ENCODE measurements at regions not wholly inside any gene's neighbourhood (a gene's known extent, or its start where the extent isn't known, plus 50 kb on each side); places are given as distances from the start of the nearest gene placed in this dataset.
A peak's percentile ranks its signal among the peaks of the same experiment; 100 is the strongest.

DNA sequence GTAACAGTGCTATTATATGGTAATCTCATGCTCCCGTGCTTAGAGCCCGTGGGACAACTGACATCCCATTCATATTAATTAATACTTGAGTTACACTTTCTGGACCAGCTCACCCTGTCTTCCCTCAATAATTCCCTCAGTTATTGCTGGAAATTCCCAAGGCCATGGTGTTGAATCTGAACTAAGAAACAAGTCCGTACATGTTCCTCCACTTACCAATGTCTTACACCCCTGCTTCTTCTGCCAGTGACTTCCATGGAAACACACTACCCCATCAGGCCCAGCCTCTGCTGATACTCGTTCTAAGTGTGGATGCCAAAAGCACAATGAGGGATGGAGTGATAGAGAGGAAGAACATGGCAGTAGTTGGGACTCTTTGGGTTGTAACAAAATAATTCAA, 193.7 kb downstream of the RND3 start:
- DNase-seq: no peak
- Histone ChIP-seq H3K27ac (no peak overlapping the region), H3K27me3 (no peaks in the 10 kb centered on the region), H3K4me1 (no peaks in the 10 kb centered on the region), H3K9me3 (no peaks in the 10 kb centered on the region), H3K4me3 (no peak overlapping the region), H3K36me3 (no peaks in the 10 kb centered on the region)
- intact Hi-C loops (cut with DNase I): no loop called here
- no peak for TF ChIP-seq POLR2A (IDR thresholded peaks at IDR 0.05)
- TF ChIP-seq, protein P1, sequence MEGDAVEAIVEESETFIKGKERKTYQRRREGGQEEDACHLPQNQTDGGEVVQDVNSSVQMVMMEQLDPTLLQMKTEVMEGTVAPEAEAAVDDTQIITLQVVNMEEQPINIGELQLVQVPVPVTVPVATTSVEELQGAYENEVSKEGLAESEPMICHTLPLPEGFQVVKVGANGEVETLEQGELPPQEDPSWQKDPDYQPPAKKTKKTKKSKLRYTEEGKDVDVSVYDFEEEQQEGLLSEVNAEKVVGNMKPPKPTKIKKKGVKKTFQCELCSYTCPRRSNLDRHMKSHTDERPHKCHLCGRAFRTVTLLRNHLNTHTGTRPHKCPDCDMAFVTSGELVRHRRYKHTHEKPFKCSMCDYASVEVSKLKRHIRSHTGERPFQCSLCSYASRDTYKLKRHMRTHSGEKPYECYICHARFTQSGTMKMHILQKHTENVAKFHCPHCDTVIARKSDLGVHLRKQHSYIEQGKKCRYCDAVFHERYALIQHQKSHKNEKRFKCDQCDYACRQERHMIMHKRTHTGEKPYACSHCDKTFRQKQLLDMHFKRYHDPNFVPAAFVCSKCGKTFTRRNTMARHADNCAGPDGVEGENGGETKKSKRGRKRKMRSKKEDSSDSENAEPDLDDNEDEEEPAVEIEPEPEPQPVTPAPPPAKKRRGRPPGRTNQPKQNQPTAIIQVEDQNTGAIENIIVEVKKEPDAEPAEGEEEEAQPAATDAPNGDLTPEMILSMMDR (IDR thresholded peaks at IDR 0.05): no peak
- WGBS, 2 donors: 38 to 41% methylated on average over 4 of the region's 4 CpGs

DNA sequence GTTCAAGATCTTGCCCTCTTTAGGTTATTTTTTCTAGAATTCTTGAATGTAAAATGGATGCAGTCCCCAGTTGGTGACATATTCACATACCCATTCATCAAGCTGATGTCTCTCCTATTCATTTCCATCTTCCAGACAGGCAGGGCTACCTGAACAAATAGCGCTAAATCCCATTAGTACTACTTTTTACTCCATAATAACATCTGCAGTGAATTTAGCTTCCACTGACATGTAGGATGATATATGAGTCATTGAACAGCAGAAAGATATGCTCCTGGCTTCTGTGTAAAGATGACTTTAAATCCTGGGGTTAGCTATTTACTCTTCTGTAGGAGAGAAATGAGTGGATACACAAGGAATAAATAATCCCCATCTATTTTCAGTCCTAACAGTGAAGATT, 194.7 kb downstream of the RND3 start:
- H3K9me3 ChIP-seq: no peaks in the 10 kb centered on the region
- whole genome bisulfite sequencing, 2 donors: 77 to 86% methylated on average over 1 of the region's 1 CpG
- intact Hi-C loops (cut with DNase I): no loop called here
- H3K4me3 ChIP-seq: no peak overlapping the region
- no peaks in the 10 kb centered on the region for H3K4me1 ChIP-seq
- no peak overlapping the region for H3K27ac ChIP-seq
- TF ChIP-seq, protein P1 (IDR thresholded peaks at IDR 0.05): no peak
- TF ChIP-seq POLR2A (IDR thresholded peaks at IDR 0.05): no peak
- H3K27me3 ChIP-seq: no peaks in the 10 kb centered on the region
- no peaks in the 10 kb centered on the region for H3K36me3 ChIP-seq
- no peak for DNase-seq

DNA sequence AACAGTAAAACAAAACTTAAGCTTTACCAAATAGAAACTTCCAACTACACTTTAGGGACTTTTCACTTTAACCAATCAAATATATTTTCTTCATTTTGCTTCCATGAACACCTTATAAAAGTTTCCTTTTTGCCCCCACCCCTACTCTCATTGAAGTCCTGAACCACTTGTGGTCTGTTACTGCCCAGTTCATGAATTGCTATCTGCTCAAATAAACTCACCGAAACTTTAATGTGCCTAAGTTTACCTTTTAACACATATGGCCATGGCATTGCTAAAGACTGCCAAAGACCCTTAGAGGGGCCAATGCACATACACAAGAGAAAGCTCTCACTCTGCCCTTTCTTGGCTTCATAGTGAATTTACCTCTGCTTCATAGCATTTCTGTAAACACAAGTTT, 195.3 kb downstream of the RND3 start:
- Histone ChIP-seq H3K27me3 (no peaks in the 10 kb centered on the region), H3K27ac (no peak overlapping the region), H3K36me3 (no peaks in the 10 kb centered on the region), H3K4me3 (no peak overlapping the region), H3K9me3 (no peaks in the 10 kb centered on the region), H3K4me1 (no peaks in the 10 kb centered on the region)
- whole genome bisulfite sequencing, 2 donors: 81 to 94% methylated on average over 1 of the region's 1 CpG
- TF ChIP-seq, protein P1 (IDR thresholded peaks at IDR 0.05): no peak
- no peak for TF ChIP-seq POLR2A (IDR thresholded peaks at IDR 0.05)
- no peak for DNase-seq
- intact Hi-C loops (cut with DNase I): no loop called here

DNA sequence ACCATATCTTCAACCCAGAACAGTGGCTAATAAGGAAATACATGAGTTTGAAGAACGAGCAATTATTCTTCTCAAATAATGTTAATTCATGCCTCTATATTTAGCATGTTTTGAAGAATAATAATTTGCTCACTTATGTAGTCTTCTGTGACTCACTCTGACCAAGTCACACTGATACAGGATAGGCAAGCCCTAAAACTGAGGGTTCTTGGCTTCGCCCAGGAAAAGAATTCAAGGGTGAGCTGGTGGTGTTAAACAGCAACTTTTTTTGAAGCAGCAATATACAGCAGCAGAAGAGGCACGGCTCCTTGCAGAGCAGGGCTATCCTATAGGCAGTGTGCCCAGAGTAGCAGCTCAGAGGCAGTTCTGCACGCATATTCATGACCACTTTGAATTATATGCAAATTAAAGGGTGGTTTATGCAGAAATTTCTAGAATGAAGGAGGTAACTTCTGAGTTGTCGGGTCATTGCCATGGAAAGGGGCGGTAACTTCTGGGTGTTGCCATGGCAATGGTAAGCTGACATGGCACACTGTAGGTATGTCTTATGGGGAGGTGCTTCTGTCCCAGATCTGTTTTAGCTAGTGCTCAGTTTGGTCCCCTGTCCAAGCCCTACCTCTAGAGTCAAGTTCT, 200.6 kb downstream of the RND3 start:
- H3K9me3 ChIP-seq: no peaks in the 10 kb centered on the region
- TF ChIP-seq, protein P1 (IDR thresholded peaks at IDR 0.05): no peak
- no peak overlapping the region for H3K4me3 ChIP-seq
- intact Hi-C loops (cut with DNase I): no loop called here
- peak overlapping the region in 2 of 4 donors; percentile 38 to 51 for H3K27ac ChIP-seq
- no peak for DNase-seq
- no peaks in the 10 kb centered on the region for H3K27me3 ChIP-seq
- H3K36me3 ChIP-seq: no peaks in the 10 kb centered on the region
- H3K4me1 ChIP-seq: peaks cover 0 to 10% (median 0%) of the 10 kb centered on the region in 3 donors
- WGBS, 2 donors: 67 to 78% methylated on average over 6 of the region's 6 CpGs

DNA sequence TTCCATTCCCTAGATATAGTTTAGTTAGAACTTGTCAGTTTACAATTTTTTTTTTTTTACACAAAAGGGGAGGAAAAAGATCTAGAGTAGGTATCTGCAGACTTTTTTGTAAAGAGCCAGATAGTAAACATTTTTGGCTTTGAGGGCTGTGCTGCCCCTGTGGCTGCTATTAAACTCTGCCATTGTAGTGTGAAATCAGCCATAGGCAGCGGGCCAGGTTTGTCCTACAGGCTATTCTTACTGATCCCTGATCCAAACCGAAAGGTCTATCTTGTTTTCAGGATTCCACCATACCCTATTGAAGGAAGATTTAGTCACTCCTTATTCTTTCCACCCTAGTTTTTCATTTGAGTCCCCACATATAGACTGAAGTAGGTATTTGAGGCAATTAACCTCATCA, 203.4 kb downstream of the RND3 start:
- Histone ChIP-seq H3K36me3 (no peaks in the 10 kb centered on the region), H3K27me3 (no peaks in the 10 kb centered on the region), H3K4me1 (peaks cover 0 to 19% (median 0%) of the 10 kb centered on the region in 3 donors), H3K4me3 (no peak overlapping the region), H3K9me3 (no peaks in the 10 kb centered on the region), H3K27ac (no peak overlapping the region)
- no peak for DNase-seq
- intact Hi-C loops (cut with DNase I): no loop called here
- TF ChIP-seq POLR2A (IDR thresholded peaks at IDR 0.05): no peak
- TF ChIP-seq, protein P1 (IDR thresholded peaks at IDR 0.05): no peak
- 69 to 80% methylated on average over 2 of the region's 2 CpGs for WGBS, 2 donors

All from esophagus squamous epithelium (tissue), 5 donors.